ENCODE measurements at regions not wholly inside any gene's neighbourhood (a gene's known extent, or its start where the extent isn't known, plus 50 kb on each side); places are given as distances from the start of the nearest gene placed in this dataset.

DNA sequence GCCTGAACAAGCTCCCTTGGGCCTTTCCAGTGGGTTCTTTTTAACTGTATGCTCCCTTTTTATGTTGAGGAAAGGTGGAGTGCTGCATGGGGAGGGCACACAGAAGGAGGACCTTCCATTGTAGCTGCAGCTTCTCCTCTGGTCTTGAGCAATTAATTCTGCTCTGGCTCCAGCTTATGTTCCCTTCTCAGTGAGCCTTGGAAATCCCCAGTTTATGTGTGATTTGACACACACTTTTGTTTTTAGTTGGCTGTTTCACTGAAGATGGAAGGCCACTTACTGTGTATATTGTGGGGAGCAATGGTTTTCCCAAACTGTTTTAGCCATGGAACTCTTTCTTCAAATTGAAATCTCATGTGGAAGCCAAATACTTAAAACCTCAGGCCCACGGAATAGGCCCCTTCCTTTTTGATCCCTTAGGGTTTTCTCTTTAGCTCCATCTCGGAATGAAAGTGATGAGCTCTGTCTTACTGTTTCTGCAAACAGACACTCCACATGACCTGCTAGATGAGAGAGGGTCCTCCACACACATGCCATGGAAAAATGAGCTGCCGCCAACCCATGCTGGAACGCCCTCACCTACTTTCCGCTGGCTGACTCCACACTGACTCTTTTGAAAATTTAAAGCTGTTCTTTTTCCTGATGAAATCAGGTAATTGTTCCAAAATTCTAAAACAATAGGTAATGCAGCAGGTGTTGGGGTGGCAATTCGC, 280.9 kb upstream of the SIX2 start:
- TF ChIP-seq, protein P1, sequence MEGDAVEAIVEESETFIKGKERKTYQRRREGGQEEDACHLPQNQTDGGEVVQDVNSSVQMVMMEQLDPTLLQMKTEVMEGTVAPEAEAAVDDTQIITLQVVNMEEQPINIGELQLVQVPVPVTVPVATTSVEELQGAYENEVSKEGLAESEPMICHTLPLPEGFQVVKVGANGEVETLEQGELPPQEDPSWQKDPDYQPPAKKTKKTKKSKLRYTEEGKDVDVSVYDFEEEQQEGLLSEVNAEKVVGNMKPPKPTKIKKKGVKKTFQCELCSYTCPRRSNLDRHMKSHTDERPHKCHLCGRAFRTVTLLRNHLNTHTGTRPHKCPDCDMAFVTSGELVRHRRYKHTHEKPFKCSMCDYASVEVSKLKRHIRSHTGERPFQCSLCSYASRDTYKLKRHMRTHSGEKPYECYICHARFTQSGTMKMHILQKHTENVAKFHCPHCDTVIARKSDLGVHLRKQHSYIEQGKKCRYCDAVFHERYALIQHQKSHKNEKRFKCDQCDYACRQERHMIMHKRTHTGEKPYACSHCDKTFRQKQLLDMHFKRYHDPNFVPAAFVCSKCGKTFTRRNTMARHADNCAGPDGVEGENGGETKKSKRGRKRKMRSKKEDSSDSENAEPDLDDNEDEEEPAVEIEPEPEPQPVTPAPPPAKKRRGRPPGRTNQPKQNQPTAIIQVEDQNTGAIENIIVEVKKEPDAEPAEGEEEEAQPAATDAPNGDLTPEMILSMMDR (IDR thresholded peaks at IDR 0.05; ENCODE audit: low read depth, low read length), result no peak
- TF ChIP-seq POLR2A (IDR thresholded peaks at IDR 0.05; ENCODE audit: extremely low read depth, insufficient read length) (no peak), MYC (IDR thresholded peaks at IDR 0.05; ENCODE audit: low read depth, low read length) (no peak)
- TF ChIP-seq, protein P2, sequence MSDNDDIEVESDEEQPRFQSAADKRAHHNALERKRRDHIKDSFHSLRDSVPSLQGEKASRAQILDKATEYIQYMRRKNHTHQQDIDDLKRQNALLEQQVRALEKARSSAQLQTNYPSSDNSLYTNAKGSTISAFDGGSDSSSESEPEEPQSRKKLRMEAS (IDR thresholded peaks at IDR 0.05; ENCODE audit: low read depth, low read length), result no peak

All from NB4 (cell line).